Naive thymus-derived CD4-positive, alpha-beta T cell (primary cell): ENCODE measurements at regions not wholly inside any gene's neighbourhood (a gene's known extent, or its start where the extent isn't known, plus 50 kb on each side); places are given as distances from the start of the nearest gene placed in this dataset.
A peak's percentile ranks its signal among the peaks of the same experiment; 100 is the strongest.

Experiments used
- ATAC-seq: fragments of 150-1000 bp; cut with Tn5 transposase; 2 replicates; pipeline ENCODE4 v1.10.0; 2021; ENCODE audit warnings: mild to moderate bottlenecking, moderate library complexity
- CTCF ChIA-PET: fragments of 350-600 bp; sonication (Branson Sonifier 250); formaldehyde crosslinking; loops from one replicate; lab custom pipeline; 2021; ENCODE audit warnings: antibody characterized with exemption; lab: Charles Lee
- POLR2A ChIA-PET: fragments of 350-600 bp; sonication (Branson Sonifier 250); formaldehyde crosslinking; loops from one replicate; lab custom pipeline; 2021; ENCODE audit warnings: antibody characterized with exemption, inconsistent platforms; lab: Charles Lee
- DNase-seq, 9 donors: peaks; one replicate each; pipeline versions ENCODE4 v3.0.0 to v3.0.0-alpha.2; 2020 to 2022; ENCODE audit warnings: mixed read lengths in 1 of 9
- H3K27ac ChIP-seq: one replicate; pipeline ENCODE4 v1.7.0; 2013; ENCODE audit warnings: mild to moderate bottlenecking, low read depth, low read length, moderate library complexity
- H3K27me3 ChIP-seq, 2 donors: one replicate each; pipeline ENCODE4 v1.7.0; 2013; ENCODE audit warnings: low read length in 2 of 2, mild to moderate bottlenecking in 2 of 2, moderate library complexity in 2 of 2; ENCODE audit not compliant: control insufficient read depth in 2 of 2, insufficient read depth in 2 of 2
- H3K36me3 ChIP-seq, 3 experiments: 1 replicate in 2 of 3; 2 replicates in 1 of 3; pipeline ENCODE4 v1.7.0; 2013; ENCODE audit warnings: low read length in 3 of 3, mild to moderate bottlenecking in 3 of 3, moderate library complexity in 1 of 3; ENCODE audit not compliant: insufficient read depth in 3 of 3, control insufficient read depth in 2 of 3
- H3K4me1 ChIP-seq, 2 donors: one replicate each; pipeline ENCODE4 v1.7.0; 2013; ENCODE audit warnings: low read length in 2 of 2, mild to moderate bottlenecking in 2 of 2, moderate library complexity in 1 of 2; ENCODE audit not compliant: control insufficient read depth in 2 of 2, insufficient read depth in 2 of 2
- H3K4me3 ChIP-seq: 2 replicates; pipeline ENCODE4 v1.7.0; 2013; ENCODE audit warnings: mild to moderate bottlenecking, low read length
- H3K9me3 ChIP-seq, 3 experiments: 1 replicate in 2 of 3; 2 replicates in 1 of 3; pipeline ENCODE4 v1.7.0; 2013; ENCODE audit warnings: low read length in 3 of 3; ENCODE audit not compliant: control insufficient read depth in 2 of 3
- H3K27ac Mint-ChIP-seq, 9 donors: one replicate each; pipeline ENCODE4 v1.8.0; 2020 to 2022; ENCODE audit warnings: mixed read lengths in 9 of 9, mild to moderate bottlenecking in 8 of 9, moderate library complexity in 5 of 9, inconsistent platforms in 2 of 9
- H3K27me3 Mint-ChIP-seq, 5 donors: one replicate each; pipeline ENCODE4 v1.8.0; 2021 to 2022; ENCODE audit warnings: mixed read lengths in 5 of 5, mild to moderate bottlenecking in 1 of 5
- H3K36me3 Mint-ChIP-seq, 5 donors: one replicate each; pipeline ENCODE4 v1.8.0; 2020 to 2022; ENCODE audit warnings: mixed read lengths in 5 of 5, mild to moderate bottlenecking in 3 of 5, inconsistent platforms in 1 of 5
- H3K4me1 Mint-ChIP-seq, 7 donors: one replicate each; pipeline ENCODE4 v1.8.0; 2020 to 2022; ENCODE audit warnings: mixed read lengths in 7 of 7, mild to moderate bottlenecking in 3 of 7, inconsistent platforms in 1 of 7
- H3K4me3 Mint-ChIP-seq, 10 donors: one replicate each; pipeline ENCODE4 v1.8.0; 2020 to 2022; ENCODE audit warnings: mild to moderate bottlenecking in 10 of 10, mixed read lengths in 10 of 10, moderate library complexity in 6 of 10, inconsistent platforms in 2 of 10
- H3K9me3 Mint-ChIP-seq, 11 donors: one replicate each; pipeline ENCODE4 v1.8.0; 2020 to 2022; ENCODE audit warnings: mixed read lengths in 11 of 11, mild to moderate bottlenecking in 4 of 11, inconsistent platforms in 1 of 11, moderate library complexity in 1 of 11
- intact Hi-C, 2 donors: fragments of 100-400 bp; cut with micrococcal nuclease; formaldehyde crosslinking; loops; one replicate each; pipeline ENCODE4 v1.15.1; 2023

DNA sequence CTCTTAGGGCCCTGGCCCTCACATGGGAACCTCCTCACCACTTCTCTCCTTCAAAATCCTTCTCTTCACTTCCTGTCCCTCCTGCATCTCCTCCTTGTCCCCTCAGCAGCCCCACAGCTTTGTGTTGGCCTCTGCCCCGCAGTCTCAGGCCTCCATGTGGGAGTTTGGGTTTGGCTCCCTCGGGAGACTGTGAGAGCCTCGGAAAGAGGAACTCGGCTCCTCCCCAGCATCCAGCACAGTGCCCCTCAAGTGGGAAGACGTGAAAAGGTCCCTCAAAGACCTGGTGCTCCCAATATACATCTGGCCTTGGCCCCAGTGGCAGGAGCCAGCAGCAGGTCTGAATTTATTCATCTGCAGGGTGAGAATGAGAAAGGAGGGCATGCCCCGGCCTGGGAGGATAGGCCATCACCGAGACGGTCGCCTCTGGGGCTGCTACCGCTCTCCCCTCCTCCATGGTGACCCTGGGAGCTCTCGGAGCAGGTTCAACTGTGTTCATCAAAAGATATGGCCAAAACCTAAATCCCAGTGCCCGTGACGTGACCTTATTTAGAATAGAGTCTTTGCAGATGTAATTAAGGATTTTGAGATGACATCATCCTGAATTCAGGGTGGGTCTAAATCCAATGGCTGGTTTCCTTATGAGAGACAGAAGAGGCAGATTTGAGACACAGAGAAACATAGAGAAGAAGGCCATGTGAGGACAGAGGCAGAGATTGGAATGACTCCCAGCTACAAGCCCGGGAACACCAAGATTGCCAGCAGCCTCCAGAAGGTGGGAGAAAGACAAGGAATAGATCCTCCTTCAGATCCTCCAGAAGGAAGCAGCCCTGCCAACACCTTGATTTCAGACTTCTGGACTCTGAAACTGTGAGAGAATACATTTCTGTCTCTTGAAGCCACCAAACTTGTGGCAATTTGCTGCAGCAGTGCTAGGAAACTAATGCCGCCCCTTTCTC is 135.1 kb downstream of the MRM1 start:
- Mint-ChIP-seq H3K27me3 (peaks cover 0 to 17% (median 12%) of the 10 kb centered on the region in 5 donors), H3K36me3 (peaks cover 0 to 4% (median 0%) of the 10 kb centered on the region in 5 donors), H3K4me3 (no peak overlapping the region), H3K9me3 (peaks cover 0 to 3% (median 0%) of the 10 kb centered on the region in 11 donors), H3K4me1 (peaks cover 0 to 9% (median 0%) of the 10 kb centered on the region in 7 donors), H3K27ac (no peak overlapping the region)
- Histone ChIP-seq H3K36me3 (no peaks in the 10 kb centered on the region), H3K4me1 (no peaks in the 10 kb centered on the region), H3K27me3 (no peaks in the 10 kb centered on the region), H3K27ac (no peak overlapping the region), H3K4me3 (no peak overlapping the region), H3K9me3 (no peaks in the 10 kb centered on the region)
- DNase-seq (no peak), ATAC-seq (no peak)
- intact Hi-C loops = no loop called here
- ChIA-PET CTCF (interaction anchor here (1.0 kb wide), 1 partner anchor 22 kb away, joined by 3 read pairs; no protein-coding TSS in a partner anchor), POLR2A (no interaction called here)

- peaks cover 0 to 8% (median 0%) of the 10 kb centered on the region in 5 donors for H3K36me3 Mint-ChIP-seq
- POLR2A ChIA-PET = no interaction called here
These were observed 137.8 kb downstream of the MRM1 start for GRCh38 chr17:36739208-36739607.

GRCh38 chr17:36740157-36740556 is 138.8 kb downstream of the MRM1 start:
- H3K4me1 Mint-ChIP-seq = peaks cover 0 to 2% (median 0%) of the 10 kb centered on the region in 7 donors
- no peaks in the 10 kb centered on the region for H3K9me3 ChIP-seq
- H3K36me3 Mint-ChIP-seq = peaks cover 0 to 13% (median 0%) of the 10 kb centered on the region in 5 donors
- H3K4me3 ChIP-seq = no peak overlapping the region
- ChIA-PET CTCF (interaction anchor here (1.1 kb wide), 1 partner anchor 11 kb away, joined by 3 read pairs; no protein-coding TSS in a partner anchor), POLR2A (no interaction called here)
- no peak overlapping the region for H3K4me3 Mint-ChIP-seq
- no peaks in the 10 kb centered on the region for H3K4me1 ChIP-seq
- intact Hi-C loops = no loop called here
- H3K36me3 ChIP-seq = no peaks in the 10 kb centered on the region
- no peaks in the 10 kb centered on the region for H3K27me3 ChIP-seq
- no peak overlapping the region for H3K27ac ChIP-seq
- peaks cover 0 to 4% (median 0%) of the 10 kb centered on the region in 11 donors for H3K9me3 Mint-ChIP-seq
- no peak overlapping the region for H3K27ac Mint-ChIP-seq
- ATAC-seq (no peak), DNase-seq (no peak)
- peaks cover 0 to 14% (median 6%) of the 10 kb centered on the region in 5 donors for H3K27me3 Mint-ChIP-seq

More at GRCh38 chr17:36739208-36739607, 137.8 kb downstream of the MRM1 start:
- Histone ChIP-seq H3K4me3 (no peak overlapping the region), H3K4me1 (no peaks in the 10 kb centered on the region), H3K27ac (no peak overlapping the region), H3K36me3 (no peaks in the 10 kb centered on the region), H3K9me3 (no peaks in the 10 kb centered on the region), H3K27me3 (no peaks in the 10 kb centered on the region)
- CTCF ChIA-PET = no interaction called here
- no peak overlapping the region for H3K27ac Mint-ChIP-seq
- no peak for ATAC-seq
- DNase-seq = no peak
- H3K4me3 Mint-ChIP-seq = no peak overlapping the region
- peaks cover 0 to 2% (median 0%) of the 10 kb centered on the region in 7 donors for H3K4me1 Mint-ChIP-seq
- H3K27me3 Mint-ChIP-seq = peaks cover 0 to 14% (median 6%) of the 10 kb centered on the region in 5 donors
- intact Hi-C loops = no loop called here
- peaks cover 0 to 3% (median 0%) of the 10 kb centered on the region in 11 donors for H3K9me3 Mint-ChIP-seq

DNA sequence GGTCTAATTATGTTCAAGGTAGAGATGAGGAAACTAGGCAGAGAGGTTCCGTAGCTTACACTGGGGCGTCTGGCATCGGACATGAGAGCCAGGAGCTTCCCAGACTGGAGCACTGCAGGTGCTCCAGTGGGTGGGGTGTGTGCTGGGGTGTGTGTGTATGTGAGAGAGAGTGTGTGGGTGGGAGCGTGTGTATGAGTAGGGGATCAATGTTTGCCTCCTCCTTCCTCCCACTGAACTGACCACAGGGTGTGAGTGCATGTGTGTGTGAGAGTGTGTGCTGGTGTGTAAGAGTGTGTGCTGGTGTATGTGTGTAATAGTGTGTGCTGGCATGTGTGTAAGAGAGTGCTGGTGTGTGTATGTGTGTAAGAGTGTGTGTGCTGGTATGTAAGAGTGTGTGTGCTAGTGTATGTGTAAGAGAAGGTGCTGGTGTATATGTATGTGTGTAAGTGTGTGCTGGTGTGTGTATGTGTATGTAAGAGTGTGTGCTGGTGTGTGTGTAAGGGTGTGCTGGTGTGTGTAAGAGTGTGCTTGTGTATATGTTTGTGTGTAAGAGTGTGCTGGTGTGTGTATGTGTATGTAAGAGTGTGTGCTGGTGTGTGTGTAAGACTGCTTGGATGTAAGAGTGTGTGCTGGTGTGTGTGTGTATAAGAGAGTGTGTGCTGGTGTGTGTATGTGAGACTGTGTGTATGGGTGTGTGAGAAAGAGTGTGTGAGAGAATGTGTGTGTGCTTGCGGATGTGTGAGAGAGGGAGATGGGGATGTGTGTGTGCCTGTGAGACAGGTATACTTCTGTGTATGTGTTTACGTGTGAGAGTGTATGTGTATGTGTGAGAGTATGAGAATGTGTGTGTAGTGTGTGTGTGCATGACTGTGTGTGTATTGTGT is 139.9 kb downstream of the MRM1 start:
- Histone ChIP-seq H3K4me1 (no peaks in the 10 kb centered on the region), H3K4me3 (no peak overlapping the region), H3K9me3 (no peaks in the 10 kb centered on the region), H3K27me3 (no peaks in the 10 kb centered on the region), H3K27ac (no peak overlapping the region), H3K36me3 (no peaks in the 10 kb centered on the region)
- CTCF ChIA-PET = no interaction called here
- peaks cover 0 to 4% (median 0%) of the 10 kb centered on the region in 11 donors for H3K9me3 Mint-ChIP-seq
- no peak overlapping the region for H3K27ac Mint-ChIP-seq
- POLR2A ChIA-PET = no interaction called here
- intact Hi-C loops = no loop called here
- peaks cover 0 to 8% (median 0%) of the 10 kb centered on the region in 5 donors for H3K36me3 Mint-ChIP-seq
- ATAC-seq = peak; percentile 34
- peaks cover 0 to 12% (median 5%) of the 10 kb centered on the region in 5 donors for H3K27me3 Mint-ChIP-seq
- DNase-seq = no peak
- H3K4me3 Mint-ChIP-seq = no peak overlapping the region
- no peaks in the 10 kb centered on the region for H3K4me1 Mint-ChIP-seq

- H3K4me3 Mint-ChIP-seq = no peak overlapping the region
- peaks cover 0 to 8% (median 0%) of the 10 kb centered on the region in 5 donors for H3K36me3 Mint-ChIP-seq
- ATAC-seq (no peak), DNase-seq (no peak)
- Histone ChIP-seq H3K9me3 (no peaks in the 10 kb centered on the region), H3K27ac (no peak overlapping the region), H3K27me3 (no peaks in the 10 kb centered on the region), H3K4me1 (no peaks in the 10 kb centered on the region), H3K36me3 (no peaks in the 10 kb centered on the region), H3K4me3 (no peak overlapping the region)
- intact Hi-C loops = no loop called here
- no peaks in the 10 kb centered on the region for H3K4me1 Mint-ChIP-seq
- H3K27ac Mint-ChIP-seq = no peak overlapping the region
- POLR2A ChIA-PET = no interaction called here
- CTCF ChIA-PET = interaction anchor here (0.6 to 0.7 kb wide), 2 partner anchors 181 to 216 kb away, joined by 3 to 4 read pairs; no protein-coding TSS in a partner anchor
- H3K27me3 Mint-ChIP-seq = peaks cover 0 to 12% (median 0%) of the 10 kb centered on the region in 5 donors
- peaks cover 0 to 4% (median 0%) of the 10 kb centered on the region in 11 donors for H3K9me3 Mint-ChIP-seq
These were observed 141.1 kb downstream of the MRM1 start for GRCh38 chr17:36742267-36743000.

- ChIA-PET CTCF (interaction anchor here (0.6 to 0.7 kb wide), 2 partner anchors 180 to 217 kb away, joined by 3 to 4 read pairs; no protein-coding TSS in a partner anchor), POLR2A (no interaction called here)
- Histone ChIP-seq H3K4me3 (no peak overlapping the region), H3K36me3 (no peaks in the 10 kb centered on the region), H3K9me3 (no peaks in the 10 kb centered on the region), H3K27me3 (no peaks in the 10 kb centered on the region), H3K27ac (no peak overlapping the region), H3K4me1 (no peaks in the 10 kb centered on the region)
- intact Hi-C loops = no loop called here
- H3K4me3 Mint-ChIP-seq = no peak overlapping the region
- ATAC-seq (no peak), DNase-seq (no peak)
- no peaks in the 10 kb centered on the region for H3K4me1 Mint-ChIP-seq
- peaks cover 0 to 12% (median 0%) of the 10 kb centered on the region in 5 donors for H3K27me3 Mint-ChIP-seq
- no peak overlapping the region for H3K27ac Mint-ChIP-seq
- H3K36me3 Mint-ChIP-seq = peaks cover 0 to 8% (median 0%) of the 10 kb centered on the region in 5 donors
- peaks cover 0 to 4% (median 0%) of the 10 kb centered on the region in 11 donors for H3K9me3 Mint-ChIP-seq
These were observed 141.7 kb downstream of the MRM1 start for GRCh38 chr17:36743130-36743529.
